ENCODE measurements at regions not wholly inside any gene's neighbourhood (a gene's known extent, or its start where the extent isn't known, plus 50 kb on each side); places are given as distances from the start of the nearest gene placed in this dataset.

GRCh38 chr13:34002924-34003323 lies 185.0 kb downstream of the RFC3 start:
- DNase-seq (ENCODE audit: low spot score): no peak

GRCh38 chr13:34003656-34004055 lies 185.7 kb downstream of the RFC3 start:
- no peak for DNase-seq (ENCODE audit: low spot score)

GRCh38 chr13:34004676-34005075 lies 186.7 kb downstream of the RFC3 start:
- no peak for DNase-seq (ENCODE audit: low spot score)

GRCh38 chr13:34006011-34006410 lies 188.1 kb downstream of the RFC3 start:
- DNase-seq (ENCODE audit: low spot score): no peak

GRCh38 chr13:34011552-34012085 lies 193.7 kb downstream of the RFC3 start:
- no peak for DNase-seq (ENCODE audit: low spot score)

GRCh38 chr13:34012382-34012781 lies 194.4 kb downstream of the RFC3 start:
- DNase-seq (ENCODE audit: low spot score): no peak

GRCh38 chr13:34013061-34013460 lies 195.1 kb downstream of the RFC3 start:
- DNase-seq (ENCODE audit: low spot score): no peak

- no peak for DNase-seq (ENCODE audit: low spot score)
Measured at GRCh38 chr13:34017231-34017630, 199.3 kb downstream of the RFC3 start.

GRCh38 chr13:34019870-34020269 lies 201.9 kb downstream of the RFC3 start:
- peak; percentile 36 for DNase-seq (ENCODE audit: low spot score)

- DNase-seq (ENCODE audit: low spot score): no peak
Measured at GRCh38 chr13:34020388-34020787, 202.4 kb downstream of the RFC3 start.

GRCh38 chr13:34021619-34022018 lies 203.7 kb downstream of the RFC3 start:
- DNase-seq (ENCODE audit: low spot score): no peak

- DNase-seq (ENCODE audit: low spot score): no peak
Measured at GRCh38 chr13:34025746-34026145, 207.8 kb downstream of the RFC3 start.

GRCh38 chr13:34026308-34026707 lies 208.4 kb downstream of the RFC3 start:
- no peak for DNase-seq (ENCODE audit: low spot score)

- DNase-seq (ENCODE audit: low spot score): no peak
Measured at GRCh38 chr13:34028496-34029442, 210.8 kb downstream of the RFC3 start.

- DNase-seq (ENCODE audit: low spot score): no peak
Measured at GRCh38 chr13:34030782-34031181, 212.8 kb downstream of the RFC3 start.

GRCh38 chr13:34031610-34032009 lies 213.7 kb downstream of the RFC3 start:
- DNase-seq (ENCODE audit: low spot score): no peak

- DNase-seq (ENCODE audit: low spot score): no peak
Measured at GRCh38 chr13:34034411-34034810, 216.5 kb downstream of the RFC3 start.

GRCh38 chr13:34035178-34035577 lies 217.2 kb downstream of the RFC3 start:
- DNase-seq (ENCODE audit: low spot score): no peak

GRCh38 chr13:34035676-34036325 lies 217.9 kb downstream of the RFC3 start:
- DNase-seq (ENCODE audit: low spot score): peak; percentile 73

- DNase-seq (ENCODE audit: low spot score): no peak
Measured at GRCh38 chr13:34037636-34038540, 219.9 kb downstream of the RFC3 start.

- no peak for DNase-seq (ENCODE audit: low spot score)
Measured at GRCh38 chr13:34038541-34039068, 220.7 kb downstream of the RFC3 start.

- no peak for DNase-seq (ENCODE audit: low spot score)
Measured at GRCh38 chr13:34039678-34040077, 221.7 kb downstream of the RFC3 start.
